GM18505 (cell line): ENCODE measurements at regions not wholly inside any gene's neighbourhood (a gene's known extent, or its start where the extent isn't known, plus 50 kb on each side); places are given as distances from the start of the nearest gene placed in this dataset.

ENCODE experiments used
- ATAC-seq: cut with Tn5 transposase; IDR thresholded peaks from one replicate; pipeline ENCODE4 v1.9.1; 2021; ENCODE audit not compliant: unreplicated experiment
- POLR2A ChIP-seq: IDR thresholded peaks from 4 replicates; pipeline ENCODE4 v1.6.1; 2011; ENCODE audit warnings: borderline replicate concordance; ENCODE audit not compliant: insufficient read depth, insufficient read length; ENCODE audit errors: extremely low read depth

- TF ChIP-seq POLR2A = no peak
- peak; percentile 96 for ATAC-seq
Observed at GRCh38 chr4:26028793-26029567, 115.0 kb downstream of the SMIM20 start.

GRCh38 chr4:26029568-26030131, 115.6 kb downstream of the SMIM20 start:
- no peak for ATAC-seq
- no peak for TF ChIP-seq POLR2A

GRCh38 chr4:26030260-26030667, 116.2 kb downstream of the SMIM20 start:
- TF ChIP-seq POLR2A = no peak
- ATAC-seq = no peak

GRCh38 chr4:26030780-26031179, 116.8 kb downstream of the SMIM20 start:
- no peak for TF ChIP-seq POLR2A
- no peak for ATAC-seq

GRCh38 chr4:26031704-26032103, 117.7 kb downstream of the SMIM20 start:
- ATAC-seq = no peak
- TF ChIP-seq POLR2A = no peak

- ATAC-seq = no peak
- no peak for TF ChIP-seq POLR2A
Observed at GRCh38 chr4:26032142-26032541, 118.1 kb downstream of the SMIM20 start.

GRCh38 chr4:26032630-26033317, 118.8 kb downstream of the SMIM20 start:
- TF ChIP-seq POLR2A = no peak
- ATAC-seq = no peak

- ATAC-seq = no peak
- no peak for TF ChIP-seq POLR2A
Observed at GRCh38 chr4:26033389-26033788, 119.4 kb downstream of the SMIM20 start.

- TF ChIP-seq POLR2A = no peak
Observed at GRCh38 chr4:26034849-26035248, 120.8 kb downstream of the SMIM20 start.

GRCh38 chr4:26035921-26036320, 121.9 kb downstream of the SMIM20 start:
- TF ChIP-seq POLR2A = no peak
- ATAC-seq = no peak

More at GRCh38 chr4:26034849-26035248, 120.8 kb downstream of the SMIM20 start:
- ATAC-seq = no peak

- ATAC-seq = no peak
- TF ChIP-seq POLR2A = no peak
Observed at GRCh38 chr4:26039639-26040359, 125.8 kb downstream of the SMIM20 start.

GRCh38 chr4:26044524-26044923, 130.5 kb downstream of the SMIM20 start:
- no peak for ATAC-seq
- no peak for TF ChIP-seq POLR2A

GRCh38 chr4:26044983-26045382, 131.0 kb downstream of the SMIM20 start:
- no peak for TF ChIP-seq POLR2A
- ATAC-seq = no peak
